Stimulated activated naive CD8-positive, alpha-beta T cell treated with anti-CD3 and anti-CD28 coated beads, Interleukin-15, Interleukin-2, amounts not matched to agents 100 U/mL and 50 U/mL, for 24 hours (primary cell): ENCODE measurements at regions not wholly inside any gene's neighbourhood (a gene's known extent, or its start where the extent isn't known, plus 50 kb on each side); places are given as distances from the start of the nearest gene placed in this dataset.
"Not testable (repeated sequence)": the region's sequence is repeated elsewhere in the genome, so short reads cannot be mapped to it uniquely, and the experiment has no call there.

Experiments
- ATAC-seq: fragments of 150-1000 bp; cut with Tn5 transposase; one replicate; pipeline ENCODE4 v1.10.0; 2021
- DNase-seq: peaks from one replicate; pipeline ENCODE4 v3.0.0; 2021

- ATAC-seq = no peak
- DNase-seq = no peak
Measured at GRCh38 chrX:148080593-148080992, 99.5 kb downstream of the FMR1NB start.

GRCh38 chrX:148084611-148085010 lies 103.5 kb downstream of the FMR1NB start:
- DNase-seq (no peak), ATAC-seq (no peak)

GRCh38 chrX:148120151-148120550 lies 139.0 kb downstream of the FMR1NB start:
- no peak for DNase-seq
- ATAC-seq = no peak

GRCh38 chrX:148120999-148121623 lies 140.0 kb downstream of the FMR1NB start:
- ATAC-seq = no peak
- no peak for DNase-seq

- not testable (repeated sequence) for ATAC-seq, DNase-seq
Measured at GRCh38 chrX:148128872-148129505, 147.9 kb downstream of the FMR1NB start.

GRCh38 chrX:148133105-148133725 lies 152.1 kb downstream of the FMR1NB start:
- no peak for ATAC-seq
- DNase-seq = no peak

- ATAC-seq (no peak), DNase-seq (no peak)
Measured at GRCh38 chrX:148134578-148134977, 153.4 kb downstream of the FMR1NB start.

GRCh38 chrX:148135738-148136137 lies 154.6 kb downstream of the FMR1NB start:
- no peak for ATAC-seq
- DNase-seq = no peak

- ATAC-seq (no peak), DNase-seq (no peak)
Measured at GRCh38 chrX:148146121-148146520, 165.0 kb downstream of the FMR1NB start.

- peak; percentile 55 for ATAC-seq
Measured at GRCh38 chrX:148156986-148157385, 175.8 kb downstream of the FMR1NB start.

GRCh38 chrX:148159796-148160195 lies 178.7 kb downstream of the FMR1NB start:
- DNase-seq = no peak
- ATAC-seq = no peak

More at GRCh38 chrX:148156986-148157385, 175.8 kb downstream of the FMR1NB start:
- no peak for DNase-seq

GRCh38 chrX:148161701-148162100 lies 180.6 kb downstream of the FMR1NB start:
- no peak for DNase-seq
- ATAC-seq = no peak

- no peak for DNase-seq
- no peak for ATAC-seq
Measured at GRCh38 chrX:148185631-148186030, 204.5 kb downstream of the FMR1NB start.

- ATAC-seq (no peak), DNase-seq (no peak)
Measured at GRCh38 chrX:148192547-148192946, 211.4 kb downstream of the FMR1NB start.

GRCh38 chrX:148193759-148194158 lies 212.6 kb downstream of the FMR1NB start:
- ATAC-seq (no peak), DNase-seq (no peak)

GRCh38 chrX:148203531-148203930 lies 222.4 kb downstream of the FMR1NB start:
- DNase-seq (no peak), ATAC-seq (no peak)

GRCh38 chrX:148204195-148204594 lies 223.1 kb downstream of the FMR1NB start:
- DNase-seq (no peak), ATAC-seq (no peak)

- DNase-seq = no peak
- ATAC-seq = no peak
Measured at GRCh38 chrX:148214786-148215185, 233.6 kb downstream of the FMR1NB start.

- no peak for DNase-seq
- no peak for ATAC-seq
Measured at GRCh38 chrX:148215726-148216125, 234.6 kb downstream of the FMR1NB start.

GRCh38 chrX:148223361-148223760 lies 242.2 kb downstream of the FMR1NB start:
- peak; percentile 46 for ATAC-seq
- no peak for DNase-seq

GRCh38 chrX:148228521-148228920 lies 247.4 kb downstream of the FMR1NB start:
- ATAC-seq (no peak), DNase-seq (no peak)

GRCh38 chrX:148229801-148230303 lies 248.7 kb downstream of the FMR1NB start:
- DNase-seq = no peak
- ATAC-seq = no peak

- DNase-seq (no peak), ATAC-seq (no peak)
Measured at GRCh38 chrX:148259990-148260389, 240.4 kb upstream of the AFF2 start.
